ENCODE measurements at regions not wholly inside any gene's neighbourhood (a gene's known extent, or its start where the extent isn't known, plus 50 kb on each side); places are given as distances from the start of the nearest gene placed in this dataset.

GRCh38 chr9:13684656-13685055, 405.2 kb upstream of the MPDZ start:
- TF ChIP-seq CTCF (conservative IDR thresholded peaks at IDR 0.05), result no peak
- H3K9me3 Mint-ChIP-seq, result peaks cover 12% of the 10 kb centered on the region
- peaks cover 7% of the 10 kb centered on the region for H3K4me1 Mint-ChIP-seq (ENCODE audit: unreplicated experiment)

GRCh38 chr9:13677801-13678200, 398.3 kb upstream of the MPDZ start:
- DNase-seq (ENCODE audit: extremely low spot score, unreplicated experiment), result no peak
- Mint-ChIP-seq H3K27ac (no peak overlapping the region), H3K4me3 (no peak overlapping the region), H3K27me3 (no peaks in the 10 kb centered on the region), H3K36me3 (no peaks in the 10 kb centered on the region), H3K9me3 (no peaks in the 10 kb centered on the region), H3K4me1 (ENCODE audit: unreplicated experiment) (peaks cover 6% of the 10 kb centered on the region)
- TF ChIP-seq CTCF (conservative IDR thresholded peaks at IDR 0.05), result no peak

More at GRCh38 chr9:13684656-13685055, 405.2 kb upstream of the MPDZ start:
- Mint-ChIP-seq H3K27ac (no peak overlapping the region), H3K36me3 (no peaks in the 10 kb centered on the region), H3K27me3 (no peaks in the 10 kb centered on the region), H3K4me3 (no peak overlapping the region)
- DNase-seq (ENCODE audit: extremely low spot score, unreplicated experiment), result no peak

GRCh38 chr9:13675638-13676000, 396.1 kb upstream of the MPDZ start:
- Mint-ChIP-seq H3K27me3 (no peaks in the 10 kb centered on the region), H3K4me1 (ENCODE audit: unreplicated experiment) (peaks cover 6% of the 10 kb centered on the region), H3K9me3 (no peaks in the 10 kb centered on the region), H3K4me3 (no peak overlapping the region), H3K36me3 (no peaks in the 10 kb centered on the region), H3K27ac (no peak overlapping the region)
- no peak for TF ChIP-seq CTCF (conservative IDR thresholded peaks at IDR 0.05)
- DNase-seq (ENCODE audit: extremely low spot score, unreplicated experiment), result no peak

GRCh38 chr9:13674926-13675637, 395.6 kb upstream of the MPDZ start:
- H3K4me1 Mint-ChIP-seq (ENCODE audit: unreplicated experiment), result peaks cover 6% of the 10 kb centered on the region
- H3K27ac Mint-ChIP-seq, result no peak overlapping the region
- no peak overlapping the region for H3K4me3 Mint-ChIP-seq
- H3K9me3 Mint-ChIP-seq, result no peaks in the 10 kb centered on the region
- no peaks in the 10 kb centered on the region for H3K27me3 Mint-ChIP-seq
- no peak for TF ChIP-seq CTCF (conservative IDR thresholded peaks at IDR 0.05)
- no peak for DNase-seq (ENCODE audit: extremely low spot score, unreplicated experiment)
- no peaks in the 10 kb centered on the region for H3K36me3 Mint-ChIP-seq

- TF ChIP-seq CTCF (conservative IDR thresholded peaks at IDR 0.05), result no peak
Observed at GRCh38 chr9:13673348-13673747, 393.9 kb upstream of the MPDZ start.

More at GRCh38 chr9:13673348-13673747, 393.9 kb upstream of the MPDZ start:
- Mint-ChIP-seq H3K36me3 (no peaks in the 10 kb centered on the region), H3K4me1 (ENCODE audit: unreplicated experiment) (peaks cover 6% of the 10 kb centered on the region), H3K4me3 (no peak overlapping the region), H3K27me3 (no peaks in the 10 kb centered on the region), H3K9me3 (no peaks in the 10 kb centered on the region), H3K27ac (no peak overlapping the region)
- DNase-seq (ENCODE audit: extremely low spot score, unreplicated experiment), result no peak
